NCI-H748 treated with DMSO at 0.1 percent for 48 hours (cell line): ENCODE measurements at regions not wholly inside any gene's neighbourhood (a gene's known extent, or its start where the extent isn't known, plus 50 kb on each side); places are given as distances from the start of the nearest gene placed in this dataset.

Source experiments
- DNase-seq: peaks from one replicate; lab custom pipeline; 2025; lab: John Stamatoyannopoulos, UW

GRCh38 chr12:89858718-89859117 lies 150.1 kb upstream of the ATP2B1 start:
- DNase-seq = no peak

DNA sequence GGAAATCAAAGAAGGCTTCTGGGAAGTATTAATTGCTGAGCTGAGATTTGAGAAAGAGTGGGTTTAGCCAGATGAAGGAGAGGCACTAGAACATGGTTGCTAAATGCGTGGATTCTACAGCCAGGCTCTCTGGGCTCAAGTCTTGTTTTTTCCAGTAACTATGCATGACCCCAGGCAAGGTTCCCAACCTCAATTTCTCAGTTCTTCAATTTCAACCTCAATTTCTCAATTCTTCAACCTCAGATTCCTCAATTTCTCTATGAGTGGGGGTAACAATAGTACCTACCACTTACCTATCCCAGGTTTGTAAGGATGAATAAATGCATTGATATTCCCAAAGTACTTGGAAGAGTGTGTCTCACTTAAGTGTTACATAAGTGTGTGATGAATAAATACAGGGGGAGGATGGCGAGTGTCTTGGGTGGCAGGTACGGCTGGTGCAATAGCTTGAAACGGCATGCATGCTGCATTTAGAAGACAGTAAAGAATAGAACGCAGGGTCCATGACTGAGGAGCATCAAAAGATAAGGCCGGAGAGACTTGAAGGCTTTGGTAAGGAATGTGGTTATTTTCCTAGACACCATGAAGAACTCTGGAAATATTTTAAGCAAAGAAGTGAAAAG lies 149.1 kb upstream of the ATP2B1 start:
- DNase-seq = no peak

- no peak for DNase-seq
Measured at GRCh38 chr12:89856431-89856830, 147.8 kb upstream of the ATP2B1 start.

DNA sequence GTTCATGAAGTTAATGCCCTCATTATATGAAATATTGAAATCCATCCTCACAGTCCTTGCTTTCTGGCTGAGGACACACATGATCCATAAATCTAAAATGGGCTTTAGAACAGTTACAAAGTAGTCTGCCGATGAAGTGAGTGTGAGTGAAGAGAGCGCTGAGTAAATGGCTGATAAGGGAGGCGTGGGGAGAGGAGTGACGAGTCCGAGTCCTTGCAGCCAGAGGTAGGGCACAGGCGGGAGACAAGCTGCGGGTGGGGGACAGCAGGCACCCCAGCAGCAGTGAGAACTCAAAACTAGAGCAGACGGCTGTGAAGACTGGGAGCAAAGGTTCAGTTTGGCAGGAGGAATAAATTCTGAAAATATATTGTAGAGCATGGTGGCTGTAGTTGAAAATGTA lies 140.1 kb upstream of the ATP2B1 start:
- DNase-seq = no peak

DNA sequence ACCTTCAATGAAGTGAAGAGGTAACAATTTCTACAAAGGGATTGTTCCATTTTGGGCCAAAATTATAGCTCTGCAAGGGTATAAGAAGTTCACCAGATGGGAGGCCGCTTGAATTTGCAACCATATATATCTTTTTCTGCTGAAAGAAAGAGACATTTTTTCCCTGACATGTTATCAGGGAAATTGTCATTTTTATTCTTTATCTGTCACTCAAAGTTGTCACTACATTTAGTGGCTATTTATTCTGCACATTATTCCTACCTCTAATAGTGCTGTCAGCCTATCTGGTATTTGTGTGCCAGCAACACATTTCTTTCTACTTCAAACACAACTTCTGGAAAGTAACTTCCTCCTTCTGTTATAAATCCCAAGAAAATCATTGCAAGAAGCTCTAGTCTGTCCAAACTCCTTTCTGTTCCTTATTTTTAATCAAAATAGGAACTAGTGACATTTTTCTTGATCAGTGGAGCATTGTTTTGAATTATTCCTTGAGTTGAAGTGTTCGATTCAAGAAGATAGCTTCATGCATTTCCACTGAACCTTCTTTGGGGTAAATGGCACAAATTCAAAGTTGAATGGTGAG lies 137.9 kb upstream of the ATP2B1 start:
- no peak for DNase-seq

DNA sequence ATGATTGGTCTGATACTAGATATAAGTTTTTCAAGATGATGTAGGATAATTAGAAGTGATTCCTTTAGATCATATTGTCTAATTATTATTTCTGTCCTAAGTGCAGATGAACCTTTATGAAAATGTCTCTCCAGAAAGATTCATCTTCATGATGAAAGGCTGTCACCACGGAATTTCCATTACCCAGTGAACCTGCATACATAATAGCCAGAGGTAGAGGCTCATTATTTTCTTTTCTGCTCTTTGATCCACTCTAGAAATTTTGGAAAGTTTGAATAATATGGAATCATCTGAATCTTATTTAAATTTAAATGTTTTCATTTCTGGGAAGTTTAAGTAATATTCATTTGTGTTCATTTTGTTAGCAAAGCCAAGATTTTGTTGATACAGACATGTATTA lies 137.1 kb upstream of the ATP2B1 start:
- no peak for DNase-seq

DNA sequence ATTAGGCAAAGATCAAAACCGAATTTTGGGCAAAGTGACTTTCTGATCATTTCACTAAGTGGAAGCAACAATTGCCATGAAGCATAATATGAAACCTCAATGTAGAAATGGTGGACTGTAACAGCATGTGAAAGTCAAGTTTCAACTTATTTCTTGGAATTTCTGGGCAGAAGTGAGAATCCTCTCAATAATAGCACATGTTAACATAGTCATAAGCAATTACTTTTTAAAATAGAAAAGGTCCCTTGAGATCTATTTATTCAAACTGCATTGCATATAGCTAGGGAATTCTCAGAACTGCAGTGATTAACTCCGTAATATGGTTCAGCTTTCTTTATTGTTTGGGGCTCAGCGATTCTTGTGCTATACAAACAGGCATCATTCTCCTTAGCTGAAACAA lies 136.7 kb upstream of the ATP2B1 start:
- DNase-seq = no peak

DNA sequence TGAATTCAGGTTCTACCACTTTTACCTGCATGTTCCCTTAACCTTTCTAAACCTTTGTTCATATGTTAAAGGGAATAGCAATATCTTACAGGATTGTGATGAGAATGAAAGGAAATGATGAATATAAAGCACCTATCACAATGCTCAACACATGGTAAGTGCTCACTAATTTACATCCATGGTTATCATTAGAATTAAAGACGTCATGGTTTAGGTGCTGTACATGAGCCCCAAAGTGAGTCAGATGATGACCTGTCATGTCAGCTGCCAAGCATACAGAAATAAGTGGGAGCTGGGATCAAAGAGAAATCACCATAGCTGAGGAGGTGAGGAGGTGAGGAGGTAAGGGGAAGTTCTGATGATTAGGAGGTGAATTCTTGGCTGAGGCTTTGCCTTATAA lies 135.9 kb upstream of the ATP2B1 start:
- no peak for DNase-seq

DNA sequence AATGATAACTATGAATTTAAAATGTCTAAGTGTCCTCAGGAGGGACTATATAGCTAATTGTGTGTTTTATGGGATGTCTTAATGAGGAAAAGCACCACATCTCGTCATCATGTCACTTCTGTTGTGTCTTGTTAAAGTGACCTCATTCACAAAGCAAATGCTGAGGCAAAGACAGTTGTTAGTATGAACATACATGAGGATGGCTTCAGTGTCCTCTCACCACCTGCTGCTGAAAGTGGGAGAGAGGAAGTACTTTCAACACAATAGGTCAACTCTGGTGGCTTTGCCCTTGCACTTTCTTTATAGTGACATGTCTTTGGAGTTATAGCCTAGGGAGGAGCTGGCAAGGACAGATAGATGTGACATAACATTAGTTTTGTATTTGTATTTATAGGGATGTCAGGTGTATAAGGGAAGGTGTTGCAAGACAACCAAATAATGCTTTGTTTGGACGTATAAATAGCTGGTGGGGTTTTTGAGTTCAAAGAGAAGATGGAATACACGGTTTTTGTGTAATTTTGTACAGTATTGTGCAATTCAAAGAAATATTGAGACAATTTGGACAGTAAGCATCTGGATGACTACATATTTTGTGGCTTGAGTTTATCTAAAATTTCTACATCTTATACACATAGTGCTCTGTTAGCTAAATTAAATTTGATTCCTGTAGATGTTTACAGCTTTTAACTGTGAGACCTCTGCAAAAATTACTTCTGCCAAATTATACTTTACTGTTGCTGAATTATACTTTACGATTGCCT lies 131.7 kb upstream of the ATP2B1 start:
- no peak for DNase-seq

DNA sequence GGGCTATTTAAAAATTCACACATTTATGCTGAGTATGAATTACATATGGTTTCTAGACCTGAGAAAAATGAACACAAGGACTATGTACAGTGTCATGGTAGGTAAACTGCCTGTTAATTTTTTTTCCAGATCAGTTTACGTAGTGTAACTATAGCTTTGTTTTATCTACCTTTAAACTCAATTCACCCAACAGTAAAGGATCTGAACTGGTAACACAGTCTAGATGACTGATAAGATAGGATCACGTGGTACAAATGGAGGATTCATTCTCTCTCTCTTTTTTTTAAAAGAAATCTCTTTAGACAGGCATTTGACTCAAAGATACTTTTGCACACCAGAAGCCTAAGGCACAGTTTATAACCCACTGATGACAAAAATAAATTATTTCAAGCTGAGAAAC lies 130.8 kb upstream of the ATP2B1 start:
- no peak for DNase-seq

DNA sequence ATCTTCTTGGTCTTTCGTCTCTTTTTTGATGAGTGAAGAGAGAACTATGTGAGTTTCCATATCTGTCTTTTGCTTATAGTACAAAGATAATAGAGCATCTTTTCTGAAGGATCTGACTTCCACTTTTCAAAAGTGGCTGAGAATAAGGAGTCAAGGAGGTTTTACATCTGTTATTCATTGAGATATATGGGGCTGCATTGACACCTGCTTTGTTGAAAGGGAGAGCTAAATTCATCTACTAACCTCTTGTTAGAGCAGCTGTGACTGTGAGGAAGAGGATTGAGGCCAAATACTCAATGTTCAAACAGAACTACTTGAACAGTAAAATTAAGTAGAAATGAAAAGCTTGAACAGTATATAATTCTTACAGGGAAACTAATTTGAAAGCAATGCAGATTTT lies 130.2 kb upstream of the ATP2B1 start:
- no peak for DNase-seq

DNA sequence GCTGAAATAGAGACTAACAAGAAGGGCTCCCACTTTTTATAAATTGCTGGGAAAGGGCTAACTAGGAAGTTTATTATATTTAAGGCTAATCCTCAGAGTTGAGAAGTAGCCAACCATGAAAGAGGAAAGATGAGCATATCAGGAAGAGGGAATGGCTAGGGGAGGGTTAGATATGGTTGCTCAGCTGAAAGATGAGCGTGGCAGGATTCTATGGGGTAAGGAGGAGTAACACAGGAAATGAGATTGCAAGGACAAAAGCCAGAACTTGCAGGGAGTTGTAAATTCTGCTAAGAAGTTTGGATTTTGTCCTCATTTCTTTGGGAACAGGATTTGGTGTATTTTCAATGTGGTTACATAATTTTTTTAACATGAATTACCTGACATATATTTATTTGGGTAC lies 127.4 kb upstream of the ATP2B1 start:
- DNase-seq = no peak

DNA sequence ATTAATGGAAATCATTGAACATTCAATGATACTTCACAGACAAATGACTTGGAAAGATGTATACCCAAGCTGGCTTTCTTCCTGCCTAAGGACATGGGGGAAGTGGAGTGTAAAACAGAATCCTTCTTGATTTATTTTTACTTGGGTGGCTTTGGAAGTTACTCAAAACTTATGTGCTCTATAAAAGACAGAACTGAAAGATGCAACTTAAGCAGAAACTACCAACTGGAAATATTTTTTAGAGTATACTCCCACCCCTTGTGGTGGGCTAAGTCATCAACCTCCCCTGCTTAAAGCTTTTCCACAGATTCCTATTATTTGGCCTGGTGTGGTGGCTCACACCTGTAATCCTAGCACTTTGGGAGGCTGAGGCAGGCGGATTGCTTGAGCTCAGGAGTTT lies 126.0 kb upstream of the ATP2B1 start:
- no peak for DNase-seq

DNA sequence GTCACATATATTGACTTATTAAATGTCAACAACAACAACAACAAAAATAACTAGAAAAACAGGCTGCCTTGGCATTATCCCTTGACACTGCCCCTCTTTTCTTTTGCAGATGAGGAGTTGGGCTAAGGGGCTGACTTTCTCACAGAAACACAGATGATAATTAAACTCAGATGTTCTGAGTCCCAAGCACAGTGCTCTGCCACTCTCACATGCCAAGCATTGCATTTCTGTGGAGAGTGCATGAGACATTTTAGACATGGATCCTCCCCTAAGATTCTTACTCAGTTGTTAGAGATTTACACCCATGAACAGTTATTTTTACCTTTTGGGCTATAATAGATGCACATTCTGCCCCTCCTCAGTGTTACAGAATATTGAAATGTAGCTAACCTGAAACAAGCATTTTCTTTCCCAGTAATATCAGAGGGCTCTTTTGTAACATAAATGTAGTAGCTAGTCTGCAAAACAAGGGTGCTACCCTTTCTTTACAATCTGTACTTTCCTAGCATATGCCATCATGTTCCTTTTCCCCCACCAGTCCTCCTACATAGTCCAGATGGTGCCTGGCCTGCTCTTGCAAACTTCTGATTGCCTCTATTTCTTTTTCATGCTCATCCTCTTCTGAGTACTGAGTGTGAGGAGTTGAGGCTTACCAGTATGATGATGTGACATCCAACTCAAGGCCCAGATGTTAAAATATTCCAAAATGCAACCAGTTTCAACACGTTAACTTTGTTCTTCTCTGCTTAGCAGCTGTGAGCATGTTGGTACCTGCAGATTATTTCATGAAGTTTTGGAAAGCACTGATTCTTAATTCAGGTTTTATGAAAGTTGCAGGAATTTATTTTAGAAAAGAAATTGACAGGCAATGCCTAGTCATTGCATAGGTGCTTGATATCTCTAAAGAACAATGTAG lies 125.0 kb upstream of the ATP2B1 start:
- no peak for DNase-seq

GRCh38 chr12:89832336-89832735 lies 123.7 kb upstream of the ATP2B1 start:
- no peak for DNase-seq

- no peak for DNase-seq
Measured at GRCh38 chr12:89831310-89832095, 122.9 kb upstream of the ATP2B1 start.

GRCh38 chr12:89829434-89829975 lies 120.9 kb upstream of the ATP2B1 start:
- no peak for DNase-seq

DNA sequence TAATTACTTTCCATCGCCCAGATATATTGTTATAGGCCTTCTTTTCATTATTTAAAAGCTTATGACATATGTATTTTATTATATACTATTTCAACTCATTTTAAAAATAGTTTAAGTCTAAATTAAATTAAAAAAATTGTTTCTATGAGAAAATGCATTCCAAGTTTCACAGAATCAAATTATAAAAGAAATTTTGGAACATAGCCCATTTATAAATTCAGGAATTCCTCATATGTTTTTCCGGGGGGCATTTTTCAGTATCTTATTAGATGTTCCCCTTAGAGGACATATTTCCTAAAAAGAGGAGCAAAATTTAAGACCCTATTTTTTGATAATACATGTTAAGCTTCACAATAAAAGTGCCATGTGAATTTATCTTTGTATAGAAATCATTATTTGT lies 119.9 kb upstream of the ATP2B1 start:
- no peak for DNase-seq

DNA sequence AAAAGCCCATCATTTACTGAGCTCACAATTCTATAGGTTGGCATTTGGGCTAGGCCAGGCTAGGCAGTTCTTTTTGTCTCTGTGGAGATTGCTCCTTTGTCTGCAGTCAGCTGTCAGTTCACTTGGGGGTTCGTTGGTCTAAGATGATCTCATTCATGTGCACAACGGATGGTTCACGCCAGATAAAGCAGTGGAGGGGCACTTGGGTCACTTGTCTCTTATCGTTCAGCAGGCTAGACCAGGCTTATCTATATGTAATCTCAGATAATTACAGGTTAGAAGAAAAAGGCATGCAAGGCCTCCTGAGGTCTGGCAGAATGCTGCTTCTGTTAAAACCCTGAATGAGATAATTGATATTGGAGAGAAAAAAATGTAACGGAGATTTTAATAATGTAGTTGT lies 119.0 kb upstream of the ATP2B1 start:
- DNase-seq = peak; percentile 83

GRCh38 chr12:89826468-89826867 lies 117.8 kb upstream of the ATP2B1 start:
- DNase-seq = no peak
